ENCODE measurements at regions not wholly inside any gene's neighbourhood (a gene's known extent, or its start where the extent isn't known, plus 50 kb on each side); places are given as distances from the start of the nearest gene placed in this dataset.

DNA sequence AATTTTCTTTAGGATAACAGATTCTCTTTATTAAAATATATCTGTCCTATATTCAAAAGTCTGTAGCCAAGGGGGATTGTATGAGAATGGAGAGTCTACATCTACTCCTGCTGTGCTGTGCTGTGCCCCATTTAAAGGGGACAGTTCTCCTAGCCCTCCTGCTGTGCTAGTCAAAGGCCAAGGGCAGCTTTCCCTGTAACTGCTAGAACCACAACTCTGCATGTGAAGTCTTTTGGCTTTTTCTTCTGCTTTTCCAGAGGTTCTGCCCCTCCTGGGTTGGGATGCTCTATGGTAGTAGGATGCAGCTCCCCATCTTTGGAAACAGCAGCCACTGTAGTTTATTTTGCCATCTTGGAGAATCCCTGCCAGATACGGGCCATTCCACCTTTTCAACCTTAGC lies 197.5 kb upstream of the JUN start:
- CTCF ChIA-PET = no interaction called here
- Mint-ChIP-seq H3K4me1 (peaks cover 18% of the 10 kb centered on the region), H3K9me3 (no peaks in the 10 kb centered on the region), H3K27ac (no peak overlapping the region), H3K27me3 (peaks cover 7% of the 10 kb centered on the region), H3K36me3 (ENCODE audit: low read depth) (no peaks in the 10 kb centered on the region), H3K4me3 (no peak overlapping the region)
- POLR2A ChIA-PET = interaction anchor here (1.0 kb wide), 1 partner anchor 39 kb away, joined by 3 read pairs; no protein-coding TSS in a partner anchor
- DNase-seq = no peak

DNA sequence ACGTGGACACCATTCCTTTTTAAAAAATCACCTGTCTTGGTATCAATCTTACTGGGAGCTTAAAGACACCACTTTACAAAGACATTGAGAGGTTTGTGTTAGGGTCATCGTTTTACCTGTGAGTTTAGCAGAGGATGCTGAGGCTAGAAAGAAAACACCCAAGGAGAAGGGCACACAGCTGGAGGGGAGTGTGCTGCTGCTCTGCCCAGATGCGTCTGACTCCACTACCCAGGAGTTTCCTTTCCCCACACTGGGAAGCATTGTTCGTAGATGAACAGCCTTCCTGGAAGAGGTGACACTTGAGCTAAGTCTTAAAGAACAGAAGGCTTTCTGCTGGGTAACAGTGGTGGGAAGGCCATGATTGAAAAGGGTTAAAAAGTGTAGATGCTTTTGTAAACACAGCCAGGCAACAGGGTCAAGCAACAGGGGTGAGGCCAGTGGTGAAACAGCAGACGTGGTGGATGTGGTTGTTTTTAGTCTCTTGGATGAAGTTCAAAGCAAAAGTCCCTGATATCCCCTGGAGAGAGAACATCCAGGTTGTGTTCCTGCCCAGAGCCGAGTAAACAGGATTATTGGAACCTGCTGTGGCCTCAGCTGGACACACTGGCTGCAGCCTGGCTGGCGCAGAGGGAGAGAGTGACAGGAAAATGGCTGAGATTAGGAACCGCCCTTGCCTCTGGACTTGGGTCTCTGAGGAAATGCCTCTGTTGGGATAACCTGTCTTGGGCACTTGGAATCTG lies 198.6 kb upstream of the JUN start:
- H3K36me3 Mint-ChIP-seq (ENCODE audit: low read depth) = no peaks in the 10 kb centered on the region
- POLR2A ChIA-PET = interaction anchor here (0.9 to 1.0 kb wide), 2 partner anchors 40 to 314 kb away, joined by 3 read pairs; no protein-coding TSS in a partner anchor
- CTCF ChIA-PET = no interaction called here
- H3K4me3 Mint-ChIP-seq = no peak overlapping the region
- no peak for DNase-seq
- H3K9me3 Mint-ChIP-seq = no peaks in the 10 kb centered on the region
- peaks cover 7% of the 10 kb centered on the region for H3K27me3 Mint-ChIP-seq
- no peak overlapping the region for H3K27ac Mint-ChIP-seq
- H3K4me1 Mint-ChIP-seq = peaks cover 25% of the 10 kb centered on the region

DNA sequence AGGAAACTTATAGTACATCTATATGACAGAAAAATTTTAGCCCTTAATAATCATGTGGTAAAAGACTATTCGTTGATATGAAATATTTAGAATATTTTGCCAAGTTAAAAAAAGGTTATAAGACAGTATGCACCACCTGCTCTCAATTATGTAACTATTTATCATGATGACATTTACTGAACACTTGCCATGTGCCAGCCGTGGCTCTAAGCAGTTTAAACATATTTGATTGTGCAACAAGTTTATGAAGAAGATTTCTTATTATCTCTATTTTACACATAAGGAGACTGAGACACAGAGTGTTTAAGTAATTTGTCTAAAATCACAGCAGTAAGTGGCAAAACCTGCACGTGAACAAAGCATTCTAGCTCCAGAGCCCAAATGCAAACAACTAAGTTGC lies 199.3 kb upstream of the JUN start:
- CTCF ChIA-PET = no interaction called here
- Mint-ChIP-seq H3K4me1 (peaks cover 31% of the 10 kb centered on the region), H3K27ac (no peak overlapping the region), H3K9me3 (no peaks in the 10 kb centered on the region), H3K4me3 (no peak overlapping the region), H3K36me3 (ENCODE audit: low read depth) (no peaks in the 10 kb centered on the region), H3K27me3 (peaks cover 7% of the 10 kb centered on the region)
- no peak for DNase-seq
- POLR2A ChIA-PET = interaction anchor here (0.9 kb wide), 1 partner anchor 313 kb away, joined by 3 read pairs; no protein-coding TSS in a partner anchor

DNA sequence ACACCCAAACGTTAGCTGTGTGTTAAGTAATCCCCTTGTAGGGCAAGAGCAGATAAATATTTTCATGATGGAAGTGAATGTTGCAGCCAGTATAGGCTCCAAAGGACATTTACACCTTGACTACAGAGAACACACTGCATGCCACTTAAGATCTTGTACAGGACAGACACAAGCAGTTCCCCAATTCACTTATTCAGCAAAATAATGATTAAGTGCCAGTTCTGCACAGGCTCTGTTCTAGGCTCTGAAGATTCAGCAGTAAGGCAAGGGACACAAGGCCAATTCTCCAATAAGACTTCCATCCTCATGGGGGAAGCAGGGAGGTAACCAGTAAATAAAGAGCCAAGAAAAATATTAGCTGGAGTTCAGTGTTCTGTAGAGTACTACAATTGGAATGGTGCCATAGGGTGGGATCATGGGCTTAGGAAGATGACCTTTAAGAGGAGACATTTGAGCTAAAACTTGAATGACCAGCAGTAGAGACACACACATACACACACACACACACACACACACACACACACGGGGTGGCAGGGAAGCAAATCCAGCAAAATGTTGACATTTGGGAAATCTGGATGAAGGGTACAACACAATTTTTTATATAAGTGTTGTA lies 199.9 kb upstream of the JUN start:
- no peaks in the 10 kb centered on the region for H3K9me3 Mint-ChIP-seq
- no peak overlapping the region for H3K27ac Mint-ChIP-seq
- POLR2A ChIA-PET = interaction anchor here (0.9 kb wide), 1 partner anchor 312 kb away, joined by 3 read pairs; no protein-coding TSS in a partner anchor
- no peaks in the 10 kb centered on the region for H3K36me3 Mint-ChIP-seq (ENCODE audit: low read depth)
- H3K4me1 Mint-ChIP-seq = peaks cover 27% of the 10 kb centered on the region
- CTCF ChIA-PET = no interaction called here
- H3K27me3 Mint-ChIP-seq = peaks cover 7% of the 10 kb centered on the region
- no peak overlapping the region for H3K4me3 Mint-ChIP-seq
- no peak for DNase-seq

DNA sequence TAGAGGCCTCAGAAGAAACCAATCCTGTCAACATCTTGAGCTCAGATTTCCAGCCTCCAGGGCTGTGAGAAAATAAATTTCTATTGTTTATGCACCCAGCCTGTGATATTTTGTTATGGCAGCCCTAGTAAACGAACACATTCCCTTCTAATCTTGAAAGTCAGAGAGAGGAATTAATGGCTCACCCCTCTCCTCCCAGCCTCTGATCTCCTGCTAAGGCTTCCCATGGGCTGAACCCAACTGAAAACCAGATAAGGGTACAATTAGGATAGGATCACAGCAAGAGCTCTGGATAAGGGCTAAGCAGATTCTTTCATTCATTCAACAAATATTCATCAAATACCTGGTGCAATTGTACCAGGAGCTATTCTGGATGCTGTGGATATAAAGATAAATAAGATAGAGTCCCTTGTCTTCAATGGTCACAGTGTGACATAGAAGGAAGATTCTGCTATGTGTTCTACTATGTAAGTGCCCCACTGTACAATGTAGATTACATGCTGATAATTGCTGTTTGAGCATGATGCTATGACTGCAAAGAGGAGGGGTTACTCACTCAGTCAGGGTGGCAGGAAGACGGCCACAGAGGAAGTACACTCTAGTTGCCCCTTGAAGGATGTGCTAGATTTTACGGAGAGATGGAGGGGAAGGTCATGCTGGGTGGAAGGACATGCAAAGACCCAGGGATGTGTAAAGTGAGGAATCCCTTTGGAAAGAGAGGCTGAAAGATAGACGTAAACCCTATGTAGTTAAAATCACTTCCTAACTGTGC lies 203.3 kb upstream of the JUN start:
- CTCF ChIA-PET = interaction anchor here (0.6 kb wide), 1 partner anchor 302 kb away, joined by 3 read pairs; no protein-coding TSS in a partner anchor
- Mint-ChIP-seq H3K27ac (no peak overlapping the region), H3K36me3 (ENCODE audit: low read depth) (no peaks in the 10 kb centered on the region), H3K4me3 (no peak overlapping the region), H3K4me1 (peaks cover 16% of the 10 kb centered on the region), H3K27me3 (peaks cover 3% of the 10 kb centered on the region), H3K9me3 (no peaks in the 10 kb centered on the region)
- POLR2A ChIA-PET = interaction anchor here (1.1 kb wide), 1 partner anchor 45 kb away, joined by 3 read pairs; no protein-coding TSS in a partner anchor
- DNase-seq = no peak

DNA sequence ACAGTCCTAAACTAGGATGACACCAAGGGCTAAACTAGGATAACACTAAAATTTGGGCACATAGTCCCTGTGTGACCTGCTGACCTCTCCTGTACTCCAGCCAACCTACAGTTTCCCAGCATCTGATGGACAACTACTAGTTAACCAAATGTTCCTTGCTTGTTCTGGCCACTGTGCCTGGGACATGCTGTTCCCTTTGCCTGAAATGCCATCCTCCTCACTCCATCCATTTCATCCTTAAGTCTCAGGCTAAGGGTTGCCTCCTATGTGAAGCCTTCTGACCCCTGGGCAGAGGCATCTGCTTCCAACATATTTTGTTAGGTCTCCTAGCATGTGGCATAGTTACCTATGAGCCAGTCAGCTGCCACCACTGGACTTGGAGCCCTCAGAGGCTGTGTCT lies 204.9 kb upstream of the JUN start:
- ChIA-PET POLR2A (no interaction called here), CTCF (no interaction called here)
- H3K9me3 Mint-ChIP-seq = no peaks in the 10 kb centered on the region
- H3K27ac Mint-ChIP-seq = no peak overlapping the region
- H3K4me1 Mint-ChIP-seq = peaks cover 16% of the 10 kb centered on the region
- no peak overlapping the region for H3K4me3 Mint-ChIP-seq
- no peak for DNase-seq
- no peaks in the 10 kb centered on the region for H3K36me3 Mint-ChIP-seq (ENCODE audit: low read depth)
- H3K27me3 Mint-ChIP-seq = peaks cover 1% of the 10 kb centered on the region

- H3K27ac Mint-ChIP-seq = no peak overlapping the region
- DNase-seq = no peak
- H3K4me3 Mint-ChIP-seq = no peak overlapping the region
- H3K9me3 Mint-ChIP-seq = no peaks in the 10 kb centered on the region
- peaks cover 16% of the 10 kb centered on the region for H3K4me1 Mint-ChIP-seq
- ChIA-PET POLR2A (interaction anchor here (0.7 kb wide), 1 partner anchor 149 kb away, joined by 3 read pairs; no protein-coding TSS in a partner anchor), CTCF (no interaction called here)
- H3K36me3 Mint-ChIP-seq (ENCODE audit: low read depth) = no peaks in the 10 kb centered on the region
- H3K27me3 Mint-ChIP-seq = peaks cover under 1% of the 10 kb centered on the region
These were observed 206.0 kb upstream of the JUN start for GRCh38 chr1:58989845-58990244.

- Mint-ChIP-seq H3K36me3 (ENCODE audit: low read depth) (no peaks in the 10 kb centered on the region), H3K27ac (no peak overlapping the region), H3K9me3 (no peaks in the 10 kb centered on the region), H3K4me1 (peaks cover 23% of the 10 kb centered on the region), H3K4me3 (no peak overlapping the region), H3K27me3 (no peaks in the 10 kb centered on the region)
- ChIA-PET POLR2A (no interaction called here), CTCF (no interaction called here)
- no peak for DNase-seq
These were observed 207.5 kb upstream of the JUN start for GRCh38 chr1:58991305-58991704.

GRCh38 chr1:58992643-58993042 lies 208.8 kb upstream of the JUN start:
- no peak for DNase-seq
- Mint-ChIP-seq H3K9me3 (no peaks in the 10 kb centered on the region), H3K4me3 (no peak overlapping the region), H3K27me3 (no peaks in the 10 kb centered on the region), H3K4me1 (peaks cover 25% of the 10 kb centered on the region), H3K36me3 (ENCODE audit: low read depth) (no peaks in the 10 kb centered on the region), H3K27ac (no peak overlapping the region)
- ChIA-PET CTCF (no interaction called here), POLR2A (no interaction called here)

- no peak overlapping the region for H3K27ac Mint-ChIP-seq
- H3K9me3 Mint-ChIP-seq = no peaks in the 10 kb centered on the region
- ChIA-PET POLR2A (interaction anchor here (1.1 kb wide), 1 partner anchor 23 kb away, joined by 3 read pairs; no protein-coding TSS in a partner anchor), CTCF (no interaction called here)
- no peaks in the 10 kb centered on the region for H3K36me3 Mint-ChIP-seq (ENCODE audit: low read depth)
- H3K4me3 Mint-ChIP-seq = no peak overlapping the region
- no peak for DNase-seq
- H3K27me3 Mint-ChIP-seq = no peaks in the 10 kb centered on the region
- H3K4me1 Mint-ChIP-seq = peaks cover 22% of the 10 kb centered on the region
These were observed 209.6 kb upstream of the JUN start for GRCh38 chr1:58993403-58993802.

- Mint-ChIP-seq H3K27ac (no peak overlapping the region), H3K36me3 (ENCODE audit: low read depth) (peaks cover 2% of the 10 kb centered on the region), H3K27me3 (no peaks in the 10 kb centered on the region), H3K9me3 (peaks cover 3% of the 10 kb centered on the region), H3K4me3 (no peak overlapping the region), H3K4me1 (peaks cover 27% of the 10 kb centered on the region)
- CTCF ChIA-PET = no interaction called here
- no peak for DNase-seq
- POLR2A ChIA-PET = no interaction called here
These were observed 210.8 kb upstream of the JUN start for GRCh38 chr1:58994664-58995063.

DNA sequence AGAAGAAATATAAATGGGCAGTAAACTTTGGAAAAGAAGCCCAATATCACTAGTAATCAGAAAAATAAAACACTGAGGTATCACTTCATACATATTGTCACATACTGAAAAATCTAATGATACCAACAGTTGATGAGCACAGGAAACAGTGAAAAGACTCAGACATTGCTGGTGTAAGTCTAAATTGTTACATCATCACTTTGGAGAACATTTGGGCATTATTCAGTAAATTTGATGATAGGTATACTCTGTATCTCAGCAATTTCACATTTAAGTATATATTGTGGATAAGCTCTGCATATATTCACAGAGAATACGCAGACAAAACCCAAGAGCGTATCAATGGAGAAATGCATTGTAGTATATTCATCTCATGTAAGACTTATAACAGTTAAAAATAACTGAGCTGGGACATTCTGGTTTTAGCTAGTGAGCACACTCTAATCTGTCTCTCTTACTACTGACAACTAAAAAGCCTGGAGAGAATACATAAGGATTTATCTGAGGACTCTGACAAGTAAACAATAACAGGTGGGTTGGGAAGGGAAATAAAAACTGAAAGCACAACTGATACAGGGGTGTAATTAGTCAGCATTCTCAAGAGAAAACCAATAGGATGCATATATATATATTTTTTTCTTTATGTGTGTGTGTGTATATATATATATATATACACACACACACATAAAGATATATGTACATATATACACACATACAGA lies 212.7 kb upstream of the JUN start:
- Mint-ChIP-seq H3K9me3 (peaks cover 3% of the 10 kb centered on the region), H3K36me3 (ENCODE audit: low read depth) (peaks cover 2% of the 10 kb centered on the region), H3K4me3 (no peak overlapping the region), H3K27ac (no peak overlapping the region), H3K4me1 (peaks cover 26% of the 10 kb centered on the region), H3K27me3 (no peaks in the 10 kb centered on the region)
- DNase-seq = no peak
- CTCF ChIA-PET = interaction anchor here (1.2 kb wide), 1 partner anchor 14 kb away, joined by 3 read pairs; no protein-coding TSS in a partner anchor
- POLR2A ChIA-PET = interaction anchor here (0.9 to 1.5 kb wide), 5 partner anchors 24 to 215 kb away, joined by 3 to 4 read pairs (median 3); no protein-coding TSS in a partner anchor

All from activated CD4-positive, alpha-beta memory T cell treated with anti-CD3 and anti-CD28 coated beads, Interleukin-2, amount 10 ng/mL, durations not matched to agents 7 days and 5 days (primary cell).